DMS153 (cell line): ENCODE measurements at regions not wholly inside any gene's neighbourhood (a gene's known extent, or its start where the extent isn't known, plus 50 kb on each side); places are given as distances from the start of the nearest gene placed in this dataset.

Experiments
- DNase-seq: peaks from one replicate; lab custom pipeline; 2025; lab: John Stamatoyannopoulos, UW

- DNase-seq, result no peak
Measured at GRCh38 chr5:35430381-35431162, 187.1 kb upstream of the SPEF2 start.

GRCh38 chr5:35420200-35420599 is 189.9 kb upstream of the PRLR start:
- DNase-seq, result no peak

- DNase-seq, result no peak
Measured at GRCh38 chr5:35417040-35417439, 186.8 kb upstream of the PRLR start.

DNA sequence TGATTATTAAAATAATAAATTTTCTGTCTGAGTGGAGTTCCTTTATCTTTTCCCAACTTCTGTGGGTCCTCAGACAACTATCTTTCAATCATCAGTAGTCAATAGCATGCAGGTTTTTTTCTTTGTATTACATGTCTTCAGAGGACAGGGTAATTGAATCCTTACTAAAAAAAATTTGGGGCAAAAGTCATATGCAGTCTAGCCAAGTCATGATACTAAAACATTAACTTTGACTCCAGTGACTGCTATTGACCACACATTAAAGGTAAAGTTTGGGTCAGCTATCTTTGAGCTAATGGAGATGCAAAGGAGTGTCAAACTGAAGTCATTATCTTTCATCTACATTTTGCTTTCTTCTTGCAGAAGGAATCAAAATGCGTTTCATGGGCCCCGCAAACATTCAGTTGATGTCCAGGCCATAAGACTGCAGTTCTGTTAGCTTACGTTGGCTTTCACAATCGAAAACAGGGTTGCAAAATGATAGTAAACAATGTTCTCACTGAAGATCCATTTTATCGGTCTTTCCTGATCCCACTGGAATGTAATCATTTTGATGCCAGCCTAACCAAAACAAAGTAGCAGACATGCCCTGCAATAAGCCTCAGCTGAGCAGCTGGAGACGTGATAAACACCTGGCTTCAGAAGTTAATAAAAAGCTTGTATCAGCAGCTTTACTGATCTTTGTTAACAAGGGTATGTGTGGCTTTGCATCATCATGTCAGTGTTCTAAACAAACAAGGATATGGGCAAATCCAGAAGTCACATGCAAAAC is 186.1 kb upstream of the PRLR start:
- no peak for DNase-seq

DNA sequence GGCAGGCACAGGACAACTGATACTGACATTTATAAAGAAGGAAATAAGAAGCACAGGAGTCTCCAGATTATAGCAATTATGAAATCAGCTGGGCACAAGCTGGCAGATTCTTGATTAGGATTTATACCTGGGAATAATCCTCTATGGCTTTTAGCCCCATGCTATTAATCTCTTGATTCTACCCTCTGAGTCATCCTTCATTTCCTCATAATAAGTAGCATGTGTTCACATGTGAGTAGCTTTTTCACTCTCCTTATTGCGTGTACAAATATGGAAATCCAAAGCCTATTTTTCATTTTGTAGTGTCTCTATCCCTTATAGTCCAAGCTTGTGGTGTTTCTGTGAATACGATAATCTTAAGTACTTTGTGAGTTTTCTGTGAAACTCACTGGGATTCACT is 185.0 kb upstream of the PRLR start:
- no peak for DNase-seq

GRCh38 chr5:35409361-35409760 is 179.1 kb upstream of the PRLR start:
- no peak for DNase-seq

GRCh38 chr5:35408146-35408545 is 177.9 kb upstream of the PRLR start:
- no peak for DNase-seq

- DNase-seq, result no peak
Measured at GRCh38 chr5:35407697-35408096, 177.4 kb upstream of the PRLR start.

DNA sequence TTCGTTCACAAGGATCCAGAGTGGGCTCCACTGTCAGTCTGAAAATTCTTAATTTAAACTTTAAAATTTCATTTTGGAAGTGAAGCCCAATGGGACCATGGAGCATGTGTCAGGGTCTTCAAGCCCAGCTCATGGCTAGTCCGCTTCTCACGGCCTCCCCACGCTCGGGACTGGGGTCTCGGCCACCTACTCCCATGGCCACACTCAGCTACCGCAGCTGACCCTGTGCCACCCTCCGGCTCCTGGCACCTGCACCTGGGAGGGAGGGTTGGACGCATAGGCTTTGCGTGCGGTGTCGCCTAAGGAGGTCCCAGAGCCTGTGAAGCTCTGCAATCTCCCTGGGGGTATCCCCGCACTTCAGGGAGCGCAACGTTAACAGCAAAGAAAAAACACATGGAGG is 175.7 kb upstream of the PRLR start:
- DNase-seq, result no peak

DNA sequence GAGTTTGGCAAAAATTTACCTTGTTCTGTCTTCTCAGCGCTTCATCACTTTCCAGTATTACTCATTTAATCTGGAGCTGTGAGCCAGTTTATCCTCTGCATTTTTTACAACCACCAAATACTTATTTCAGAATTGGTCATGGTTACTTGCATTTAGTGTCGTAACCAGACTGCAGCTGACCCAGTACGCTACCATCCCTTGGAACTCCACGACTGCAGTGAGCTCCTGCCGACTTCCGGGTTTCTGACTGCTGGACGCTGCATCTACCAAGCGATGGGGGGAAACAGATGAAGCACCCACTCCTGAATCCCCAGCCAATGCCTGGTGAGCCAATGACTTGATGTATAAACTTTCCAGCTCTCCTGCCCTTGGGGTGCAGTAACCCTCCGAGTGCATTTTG is 174.4 kb upstream of the PRLR start:
- DNase-seq, result no peak

- DNase-seq, result no peak
Measured at GRCh38 chr5:35393901-35394300, 163.6 kb upstream of the PRLR start.

DNA sequence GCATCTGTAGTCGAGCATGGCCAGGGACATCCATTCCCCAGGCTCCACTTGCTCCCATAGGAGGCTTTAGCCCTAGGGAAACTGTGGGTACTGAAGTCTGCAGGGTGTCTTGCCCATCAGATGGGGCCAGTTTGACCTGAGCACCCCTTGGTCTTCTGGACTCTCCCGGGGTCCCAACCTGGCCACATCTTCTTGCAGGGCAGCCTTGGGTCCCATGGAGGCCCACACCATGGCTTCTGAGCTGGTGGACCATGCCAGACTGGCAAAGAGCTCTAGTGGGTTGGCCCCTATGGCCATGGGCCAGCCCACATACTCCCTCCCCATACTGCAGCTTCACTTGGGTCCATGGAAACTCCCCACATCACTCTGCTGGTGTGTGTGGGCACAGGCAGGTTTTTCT is 154.4 kb upstream of the PRLR start:
- no peak for DNase-seq

GRCh38 chr5:35383041-35383440 is 152.8 kb upstream of the PRLR start:
- no peak for DNase-seq

DNA sequence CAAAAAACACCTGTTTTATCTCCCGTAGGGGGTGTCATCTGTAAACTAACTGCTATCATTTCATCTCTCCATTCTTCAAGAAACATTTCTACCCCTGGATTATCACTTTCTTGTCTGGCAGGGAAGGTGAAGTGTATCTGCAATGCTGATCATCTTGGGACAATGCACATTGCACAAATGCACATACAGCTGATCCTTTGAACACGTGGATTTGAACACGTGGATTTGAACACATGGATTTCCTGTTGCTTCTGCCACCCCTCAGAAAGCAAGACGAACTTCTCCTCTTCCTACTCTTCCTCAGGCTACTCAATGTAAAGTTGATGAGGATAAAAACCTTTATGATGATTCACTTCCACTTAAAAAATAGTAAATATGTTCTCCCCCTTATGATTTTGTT is 147.4 kb upstream of the PRLR start:
- DNase-seq, result no peak

GRCh38 chr5:35374584-35374983 is 144.3 kb upstream of the PRLR start:
- DNase-seq, result no peak

DNA sequence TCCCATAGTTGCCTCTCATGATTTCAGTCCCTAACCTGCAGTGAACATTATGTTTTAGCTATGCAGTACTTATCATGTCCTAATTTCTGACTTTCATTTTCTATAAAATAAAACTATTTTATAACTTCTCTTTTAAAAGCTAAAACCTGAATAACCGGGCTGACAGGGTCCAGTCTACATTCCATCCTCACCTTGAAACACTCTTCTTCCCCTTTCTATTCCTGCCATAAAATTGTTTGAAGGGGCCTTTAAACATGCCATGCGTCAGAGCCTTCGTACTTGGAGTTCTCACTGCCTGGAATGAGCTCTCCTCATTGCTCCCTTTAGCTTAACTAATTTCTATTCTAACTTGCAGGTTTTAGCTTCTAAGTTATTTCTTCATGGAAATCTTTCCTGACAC is 143.0 kb upstream of the PRLR start:
- DNase-seq, result no peak

GRCh38 chr5:35372482-35372881 is 142.2 kb upstream of the PRLR start:
- DNase-seq, result no peak

GRCh38 chr5:35371951-35372426 is 141.7 kb upstream of the PRLR start:
- no peak for DNase-seq

- no peak for DNase-seq
Measured at GRCh38 chr5:35370871-35371270, 140.6 kb upstream of the PRLR start.

DNA sequence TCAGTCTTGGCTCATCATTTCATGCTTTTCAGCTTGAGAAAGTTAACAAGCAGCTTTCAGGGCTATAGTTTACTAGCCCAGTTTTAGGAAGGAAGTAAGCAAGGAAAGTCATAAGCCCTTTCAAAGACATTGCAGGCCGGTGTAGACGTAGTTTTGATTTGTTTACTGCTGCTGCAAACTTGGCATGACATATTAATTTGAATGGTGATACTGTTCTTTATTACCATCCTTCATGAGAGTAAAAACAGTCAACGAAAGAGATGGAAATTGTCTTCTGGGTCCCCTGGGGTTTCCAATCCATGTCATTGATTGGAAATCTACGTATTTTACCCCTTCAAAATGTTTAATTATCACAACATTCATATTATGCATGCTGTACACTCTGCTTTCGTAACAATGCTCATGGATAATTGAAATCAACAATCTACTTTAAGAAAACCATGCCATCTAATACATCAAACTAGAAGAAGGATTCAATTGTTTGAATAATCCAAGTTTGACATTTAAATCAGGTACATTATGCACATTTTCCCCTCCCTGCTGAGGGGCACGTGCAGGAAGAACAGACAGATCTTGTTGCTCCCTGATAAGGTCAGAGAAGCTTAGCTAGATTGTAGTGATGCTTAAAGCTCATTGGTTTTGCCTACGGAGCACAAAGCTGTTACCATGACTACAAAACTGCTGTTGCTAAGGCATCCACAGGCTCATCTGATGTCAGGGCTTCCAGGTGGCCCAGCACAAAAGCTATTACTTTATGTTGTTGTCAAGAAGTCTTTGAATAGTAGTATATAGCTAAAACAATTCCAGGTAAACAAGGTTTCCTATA is 139.9 kb upstream of the PRLR start:
- DNase-seq, result peak; percentile 7

- no peak for DNase-seq
Measured at GRCh38 chr5:35367526-35367925, 137.2 kb upstream of the PRLR start.

DNA sequence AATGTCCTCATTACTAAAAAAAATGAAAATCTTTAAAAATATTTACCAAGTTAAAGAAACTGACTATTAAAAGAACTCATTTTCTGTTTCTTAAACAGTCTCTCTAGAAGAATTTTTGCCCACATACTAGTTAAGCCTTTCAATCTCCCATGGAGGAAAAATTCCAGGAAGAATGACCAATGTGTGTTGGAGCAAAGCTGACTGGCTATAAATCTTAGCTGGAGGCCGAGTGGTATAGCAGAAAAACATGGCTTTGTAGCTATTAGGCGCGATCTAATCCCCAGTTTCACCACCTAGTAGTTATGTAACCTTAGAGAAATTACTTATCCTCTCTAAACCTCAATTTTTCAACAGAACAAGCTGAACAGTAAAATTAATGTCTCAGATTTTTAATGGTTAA is 135.5 kb upstream of the PRLR start:
- no peak for DNase-seq

DNA sequence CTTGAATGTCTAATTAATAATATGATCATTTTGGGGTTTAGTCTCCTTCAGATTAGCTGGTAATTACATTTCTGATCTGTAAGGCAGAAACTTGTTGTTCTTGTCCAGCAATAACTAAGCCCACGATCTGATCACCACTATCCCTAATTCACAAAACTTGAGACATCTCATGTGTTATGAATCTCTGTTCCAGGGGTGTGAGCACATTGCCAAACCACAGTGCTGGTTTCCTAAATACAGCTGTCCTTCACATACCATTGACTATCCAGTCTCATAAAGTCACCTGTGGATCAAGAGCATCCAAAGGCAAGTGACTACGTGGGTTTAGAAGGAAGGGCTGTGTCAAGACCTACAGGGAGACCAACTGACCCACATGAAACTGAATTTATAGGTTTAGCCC is 134.1 kb upstream of the PRLR start:
- no peak for DNase-seq
